ENCODE measurements at regions not wholly inside any gene's neighbourhood (a gene's known extent, or its start where the extent isn't known, plus 50 kb on each side); places are given as distances from the start of the nearest gene placed in this dataset.

DNA sequence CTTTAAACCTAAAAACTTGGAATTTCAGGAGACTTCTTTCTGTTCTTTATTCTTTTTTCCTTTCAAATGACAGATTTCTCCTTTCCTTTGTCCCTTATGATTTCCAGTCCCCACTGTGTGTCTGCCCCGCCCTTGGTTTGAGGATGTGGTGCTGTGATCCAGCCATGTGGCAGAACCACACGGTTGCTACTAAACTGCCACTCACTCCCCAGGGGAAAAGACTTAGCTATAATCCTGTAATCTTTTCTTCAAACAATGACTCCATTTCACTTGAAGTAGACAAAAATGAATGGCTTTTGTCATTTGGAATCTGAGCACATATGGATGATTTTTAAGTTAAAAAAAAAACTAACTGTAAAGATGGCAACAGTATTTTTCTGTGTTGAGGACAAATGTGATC lies 76.2 kb upstream of the STAM2 start:
- TF ChIP-seq, protein P1, sequence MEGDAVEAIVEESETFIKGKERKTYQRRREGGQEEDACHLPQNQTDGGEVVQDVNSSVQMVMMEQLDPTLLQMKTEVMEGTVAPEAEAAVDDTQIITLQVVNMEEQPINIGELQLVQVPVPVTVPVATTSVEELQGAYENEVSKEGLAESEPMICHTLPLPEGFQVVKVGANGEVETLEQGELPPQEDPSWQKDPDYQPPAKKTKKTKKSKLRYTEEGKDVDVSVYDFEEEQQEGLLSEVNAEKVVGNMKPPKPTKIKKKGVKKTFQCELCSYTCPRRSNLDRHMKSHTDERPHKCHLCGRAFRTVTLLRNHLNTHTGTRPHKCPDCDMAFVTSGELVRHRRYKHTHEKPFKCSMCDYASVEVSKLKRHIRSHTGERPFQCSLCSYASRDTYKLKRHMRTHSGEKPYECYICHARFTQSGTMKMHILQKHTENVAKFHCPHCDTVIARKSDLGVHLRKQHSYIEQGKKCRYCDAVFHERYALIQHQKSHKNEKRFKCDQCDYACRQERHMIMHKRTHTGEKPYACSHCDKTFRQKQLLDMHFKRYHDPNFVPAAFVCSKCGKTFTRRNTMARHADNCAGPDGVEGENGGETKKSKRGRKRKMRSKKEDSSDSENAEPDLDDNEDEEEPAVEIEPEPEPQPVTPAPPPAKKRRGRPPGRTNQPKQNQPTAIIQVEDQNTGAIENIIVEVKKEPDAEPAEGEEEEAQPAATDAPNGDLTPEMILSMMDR (IDR thresholded peaks at IDR 0.05): no peak
- TF ChIP-seq POLR2A (IDR thresholded peaks at IDR 0.05) (no peak), POLR2AphosphoS5 (IDR thresholded peaks at IDR 0.05; ENCODE audit: insufficient read depth in 1 of 2, low read depth in 1 of 2) (no peak)
